ENCODE measurements at regions not wholly inside any gene's neighbourhood (a gene's known extent, or its start where the extent isn't known, plus 50 kb on each side); places are given as distances from the start of the nearest gene placed in this dataset.

GRCh38 chr4:16450724-16451123, 224.5 kb upstream of the TAPT1 start:
- no peak overlapping the region for H3K4me3 Mint-ChIP-seq
- DNase-seq (no peak), ATAC-seq (no peak)
- no peaks in the 10 kb centered on the region for H3K4me1 Mint-ChIP-seq (ENCODE audit: low read depth)
- H3K36me3 Mint-ChIP-seq (ENCODE audit: low read depth) = no peaks in the 10 kb centered on the region
- no peak overlapping the region for H3K27ac Mint-ChIP-seq
- ChIA-PET CTCF (no interaction called here), POLR2A (no interaction called here)
- no peaks in the 10 kb centered on the region for H3K9me3 Mint-ChIP-seq (ENCODE audit: insufficient read depth)
- H3K27me3 Mint-ChIP-seq (ENCODE audit: low read depth) = peaks cover 4% of the 10 kb centered on the region

GRCh38 chr4:16450031-16450430, 223.8 kb upstream of the TAPT1 start:
- no peak for DNase-seq
- H3K4me1 Mint-ChIP-seq (ENCODE audit: low read depth) = no peaks in the 10 kb centered on the region
- H3K27ac Mint-ChIP-seq = no peak overlapping the region
- peaks cover 4% of the 10 kb centered on the region for H3K27me3 Mint-ChIP-seq (ENCODE audit: low read depth)
- no peak overlapping the region for H3K4me3 Mint-ChIP-seq
- POLR2A ChIA-PET = no interaction called here
- no peaks in the 10 kb centered on the region for H3K9me3 Mint-ChIP-seq (ENCODE audit: insufficient read depth)
- no peak for ATAC-seq
- CTCF ChIA-PET = no interaction called here
- H3K36me3 Mint-ChIP-seq (ENCODE audit: low read depth) = no peaks in the 10 kb centered on the region

- Mint-ChIP-seq H3K27me3 (ENCODE audit: low read depth) (peaks cover 4% of the 10 kb centered on the region), H3K9me3 (ENCODE audit: insufficient read depth) (no peaks in the 10 kb centered on the region), H3K4me1 (ENCODE audit: low read depth) (no peaks in the 10 kb centered on the region), H3K27ac (no peak overlapping the region), H3K4me3 (no peak overlapping the region), H3K36me3 (ENCODE audit: low read depth) (no peaks in the 10 kb centered on the region)
- ATAC-seq (no peak), DNase-seq (no peak)
- ChIA-PET POLR2A (no interaction called here), CTCF (no interaction called here)
These were observed 223.1 kb upstream of the TAPT1 start for GRCh38 chr4:16449406-16449805.

DNA sequence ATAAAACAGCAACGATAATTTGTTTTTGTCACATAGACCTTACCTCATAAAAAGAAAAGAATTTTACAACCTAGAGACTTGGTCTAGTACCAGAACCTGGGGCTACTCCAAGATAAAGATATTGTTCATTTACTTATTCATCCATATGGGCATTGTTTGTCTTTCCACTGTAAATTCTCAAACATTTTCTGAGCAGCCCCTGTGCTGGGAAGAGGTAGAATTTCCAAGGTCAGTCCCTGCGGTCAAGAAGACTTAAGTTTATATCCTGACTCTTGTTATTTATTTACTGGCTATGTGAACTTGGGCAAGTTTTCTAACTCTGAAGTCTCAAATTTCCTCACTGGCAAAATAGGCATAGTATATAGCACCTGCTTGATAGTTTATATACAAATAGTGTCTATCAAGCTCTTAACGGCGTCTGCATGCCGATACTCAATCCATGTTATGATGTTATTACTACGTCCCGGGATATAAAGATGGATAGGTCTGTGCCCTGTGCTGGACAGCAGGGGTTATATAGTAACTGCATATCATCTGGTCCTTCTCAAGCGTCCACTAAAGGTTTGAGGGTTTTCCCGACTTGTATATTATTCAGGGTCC, 222.1 kb upstream of the TAPT1 start:
- ChIA-PET POLR2A (no interaction called here), CTCF (no interaction called here)
- Mint-ChIP-seq H3K27ac (no peak overlapping the region), H3K4me1 (ENCODE audit: low read depth) (no peaks in the 10 kb centered on the region), H3K9me3 (ENCODE audit: insufficient read depth) (no peaks in the 10 kb centered on the region), H3K36me3 (ENCODE audit: low read depth) (no peaks in the 10 kb centered on the region), H3K4me3 (no peak overlapping the region), H3K27me3 (ENCODE audit: low read depth) (peaks cover 4% of the 10 kb centered on the region)
- DNase-seq = no peak
- ATAC-seq = no peak

DNA sequence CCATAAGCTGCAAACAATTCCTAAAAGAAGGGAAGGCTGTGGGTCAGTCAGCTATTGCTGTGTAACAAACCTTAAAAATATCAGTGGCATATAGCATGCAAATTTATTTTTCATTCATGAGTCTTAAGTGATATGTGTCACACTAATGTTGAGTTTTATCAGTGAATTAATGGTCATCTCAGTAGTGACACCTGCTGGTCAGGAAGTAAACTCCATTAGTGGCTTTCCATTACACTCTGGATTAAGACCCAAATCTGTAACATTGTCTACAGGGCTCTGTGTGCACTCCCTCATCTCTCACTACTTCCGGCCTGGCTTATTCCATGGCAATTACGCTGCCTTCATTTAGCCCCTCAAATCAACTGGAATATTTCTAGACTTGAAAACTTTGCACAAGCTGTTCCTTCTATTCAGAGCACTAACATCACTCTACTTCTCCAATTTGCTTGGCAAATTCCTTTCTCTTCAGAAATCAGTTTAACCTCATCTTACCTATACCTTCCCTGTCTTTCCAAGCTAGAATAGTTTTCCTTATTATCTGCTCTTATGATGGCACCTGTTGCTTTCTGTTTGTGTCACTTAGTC, 217.3 kb upstream of the TAPT1 start:
- peaks cover 4% of the 10 kb centered on the region for H3K27me3 Mint-ChIP-seq (ENCODE audit: low read depth)
- peak; percentile 42 for ATAC-seq

DNA sequence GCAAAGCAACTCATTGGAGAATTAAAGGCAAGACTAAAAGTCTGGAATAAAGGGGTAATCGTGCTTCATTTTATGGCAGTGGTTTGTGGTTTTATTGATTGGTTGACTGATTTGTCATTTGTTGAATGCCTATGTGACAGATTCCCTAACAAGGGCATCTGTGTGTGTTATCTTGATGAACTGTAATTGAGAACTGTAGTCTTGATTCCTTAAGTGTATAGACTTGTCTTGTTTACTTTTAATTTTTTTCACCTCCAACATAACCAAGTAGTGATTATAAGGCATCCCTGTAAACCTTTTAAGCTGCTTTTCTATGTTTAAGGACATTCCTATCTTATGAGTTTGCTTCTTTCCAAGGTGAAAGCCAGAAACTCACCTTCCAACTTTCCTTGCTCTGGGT, 216.0 kb upstream of the TAPT1 start:
- Mint-ChIP-seq H3K4me3 (no peak overlapping the region), H3K36me3 (ENCODE audit: low read depth) (no peaks in the 10 kb centered on the region), H3K27ac (no peak overlapping the region), H3K27me3 (ENCODE audit: low read depth) (peaks cover 4% of the 10 kb centered on the region), H3K9me3 (ENCODE audit: insufficient read depth) (no peaks in the 10 kb centered on the region), H3K4me1 (ENCODE audit: low read depth) (no peaks in the 10 kb centered on the region)
- ChIA-PET CTCF (interaction anchor here (1.1 kb wide), 1 partner anchor 83 kb away, joined by 3 read pairs; no protein-coding TSS in a partner anchor), POLR2A (interaction anchor here (0.6 kb wide), 1 partner anchor 298 kb away, joined by 3 read pairs; no protein-coding TSS in a partner anchor)
- DNase-seq = no peak
- ATAC-seq = no peak

More for the DNA sequence above, 217.3 kb upstream of the TAPT1 start:
- Mint-ChIP-seq H3K9me3 (ENCODE audit: insufficient read depth) (no peaks in the 10 kb centered on the region), H3K27ac (no peak overlapping the region), H3K4me1 (ENCODE audit: low read depth) (no peaks in the 10 kb centered on the region), H3K4me3 (no peak overlapping the region), H3K36me3 (ENCODE audit: low read depth) (no peaks in the 10 kb centered on the region)
- ChIA-PET POLR2A (no interaction called here), CTCF (interaction anchor here (1.1 kb wide), 1 partner anchor 81 kb away, joined by 3 read pairs; no protein-coding TSS in a partner anchor)
- no peak for DNase-seq

DNA sequence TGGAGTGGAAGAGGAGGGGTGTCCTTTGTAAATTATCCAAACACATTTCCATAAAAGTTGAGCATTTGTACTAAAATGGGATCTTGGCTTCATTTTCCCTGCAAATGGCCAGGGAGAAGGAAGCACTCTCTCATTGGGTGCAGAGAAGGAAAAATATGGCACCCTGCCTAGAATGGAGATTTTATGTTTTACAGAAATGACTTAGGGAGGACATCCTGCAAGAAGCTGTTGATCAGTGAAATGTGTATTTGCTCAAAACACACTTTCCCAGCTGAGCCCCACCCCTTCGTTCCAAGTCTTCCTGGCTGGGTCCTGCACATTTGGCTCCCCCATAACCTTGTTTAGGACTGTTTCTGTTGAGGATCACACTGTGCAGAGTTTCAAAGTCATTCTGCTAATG, 213.5 kb upstream of the TAPT1 start:
- Mint-ChIP-seq H3K27ac (no peak overlapping the region), H3K9me3 (ENCODE audit: insufficient read depth) (no peaks in the 10 kb centered on the region), H3K27me3 (ENCODE audit: low read depth) (no peaks in the 10 kb centered on the region), H3K36me3 (ENCODE audit: low read depth) (no peaks in the 10 kb centered on the region), H3K4me1 (ENCODE audit: low read depth) (no peaks in the 10 kb centered on the region), H3K4me3 (no peak overlapping the region)
- DNase-seq = no peak
- POLR2A ChIA-PET = no interaction called here
- no peak for ATAC-seq
- CTCF ChIA-PET = no interaction called here

DNA sequence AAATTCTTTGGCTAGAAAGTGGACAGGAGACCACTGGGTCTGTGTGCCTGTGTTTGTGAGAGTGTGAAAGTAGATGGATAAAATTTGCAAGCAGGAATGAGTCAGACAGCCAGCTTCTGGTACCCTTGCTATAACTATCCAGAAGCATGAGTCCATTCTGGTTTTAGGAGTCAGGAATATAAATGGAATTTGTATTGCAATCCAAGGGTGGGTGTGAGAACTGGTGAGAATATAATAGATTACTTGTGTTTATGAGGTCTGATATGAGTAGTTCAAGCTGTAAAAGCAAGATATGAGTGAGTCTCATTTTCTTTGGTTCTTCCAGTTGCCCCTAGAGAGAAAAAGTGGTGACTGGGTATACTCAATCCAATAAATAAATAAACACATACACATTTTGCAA, 212.7 kb upstream of the TAPT1 start:
- no peaks in the 10 kb centered on the region for H3K27me3 Mint-ChIP-seq (ENCODE audit: low read depth)
- ATAC-seq = no peak
- H3K27ac Mint-ChIP-seq = no peak overlapping the region
- no peaks in the 10 kb centered on the region for H3K4me1 Mint-ChIP-seq (ENCODE audit: low read depth)
- no peaks in the 10 kb centered on the region for H3K36me3 Mint-ChIP-seq (ENCODE audit: low read depth)
- ChIA-PET CTCF (no interaction called here), POLR2A (no interaction called here)
- H3K9me3 Mint-ChIP-seq (ENCODE audit: insufficient read depth) = no peaks in the 10 kb centered on the region
- DNase-seq = no peak
- no peak overlapping the region for H3K4me3 Mint-ChIP-seq

DNA sequence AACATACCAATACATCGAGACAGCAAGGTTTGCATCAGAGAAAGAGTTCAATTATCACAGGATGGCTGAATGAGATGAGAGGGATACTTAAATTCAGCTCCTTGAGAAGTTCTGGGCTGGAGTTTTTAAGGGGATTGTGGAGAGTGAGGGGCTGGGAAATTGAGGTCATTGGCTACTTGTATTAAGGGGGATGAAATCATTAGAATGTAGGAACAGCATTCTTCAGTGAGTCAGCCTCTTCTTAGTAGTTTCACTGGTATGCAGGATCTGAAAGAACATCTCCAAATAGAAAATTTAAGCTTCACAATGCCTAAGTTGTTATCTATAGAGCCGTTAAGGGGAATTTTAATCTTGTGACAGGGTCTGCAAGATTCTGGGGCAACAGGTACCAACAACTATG, 211.6 kb upstream of the TAPT1 start:
- ChIA-PET CTCF (no interaction called here), POLR2A (no interaction called here)
- DNase-seq = no peak
- H3K4me3 Mint-ChIP-seq = no peak overlapping the region
- no peak overlapping the region for H3K27ac Mint-ChIP-seq
- no peaks in the 10 kb centered on the region for H3K9me3 Mint-ChIP-seq (ENCODE audit: insufficient read depth)
- H3K36me3 Mint-ChIP-seq (ENCODE audit: low read depth) = no peaks in the 10 kb centered on the region
- H3K27me3 Mint-ChIP-seq (ENCODE audit: low read depth) = no peaks in the 10 kb centered on the region
- H3K4me1 Mint-ChIP-seq (ENCODE audit: low read depth) = no peaks in the 10 kb centered on the region
- ATAC-seq = no peak

- Mint-ChIP-seq H3K9me3 (ENCODE audit: insufficient read depth) (no peaks in the 10 kb centered on the region), H3K36me3 (ENCODE audit: low read depth) (no peaks in the 10 kb centered on the region), H3K4me3 (no peak overlapping the region), H3K27me3 (ENCODE audit: low read depth) (no peaks in the 10 kb centered on the region), H3K4me1 (ENCODE audit: low read depth) (no peaks in the 10 kb centered on the region), H3K27ac (no peak overlapping the region)
- ChIA-PET POLR2A (no interaction called here), CTCF (no interaction called here)
- DNase-seq (no peak), ATAC-seq (no peak)
These were observed 205.6 kb upstream of the TAPT1 start for GRCh38 chr4:16431866-16432265.

DNA sequence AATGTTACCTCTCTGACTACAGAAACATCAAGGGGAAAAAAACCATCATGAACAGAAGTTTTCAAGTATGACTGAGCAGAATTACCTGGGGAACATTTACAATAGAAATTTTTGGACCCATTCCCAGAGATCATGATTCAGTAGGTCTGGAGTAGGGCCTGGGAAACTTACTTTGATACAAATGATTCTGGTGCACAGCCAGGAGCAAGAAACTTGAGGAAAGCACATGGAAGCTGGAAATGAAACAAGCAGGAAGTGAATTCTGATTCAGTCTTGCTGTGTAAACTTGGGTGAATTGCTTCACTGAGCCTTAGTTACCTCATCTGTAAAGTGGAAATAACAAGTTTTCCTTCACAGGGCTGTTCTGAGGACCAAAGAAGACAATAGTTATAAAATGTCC, 192.5 kb upstream of the TAPT1 start:
- Mint-ChIP-seq H3K4me3 (no peak overlapping the region), H3K27me3 (ENCODE audit: low read depth) (no peaks in the 10 kb centered on the region), H3K9me3 (ENCODE audit: insufficient read depth) (peaks cover 8% of the 10 kb centered on the region), H3K27ac (no peak overlapping the region), H3K36me3 (ENCODE audit: low read depth) (no peaks in the 10 kb centered on the region), H3K4me1 (ENCODE audit: low read depth) (no peaks in the 10 kb centered on the region)
- POLR2A ChIA-PET = no interaction called here
- DNase-seq (no peak), ATAC-seq (no peak)
- CTCF ChIA-PET = no interaction called here

DNA sequence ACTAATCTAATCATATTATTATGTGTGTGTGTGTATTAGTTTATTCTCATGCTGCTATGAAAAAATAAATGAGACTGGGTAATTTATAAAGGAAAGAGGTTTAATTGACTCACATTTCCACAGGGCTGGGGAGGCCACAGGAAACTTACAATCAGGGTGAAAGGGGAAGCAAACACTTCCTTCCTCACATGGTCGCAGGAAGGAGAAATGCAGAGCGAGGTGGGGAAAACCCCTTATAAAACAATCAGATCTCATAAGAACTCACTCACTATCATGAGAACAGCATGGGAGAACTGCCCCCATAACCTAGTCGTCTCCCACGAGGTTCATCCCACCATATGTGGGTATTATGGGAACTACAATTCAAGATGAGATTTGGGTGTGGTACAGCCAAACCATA, 190.9 kb upstream of the TAPT1 start:
- no peaks in the 10 kb centered on the region for H3K27me3 Mint-ChIP-seq (ENCODE audit: low read depth)
- H3K4me1 Mint-ChIP-seq (ENCODE audit: low read depth) = no peaks in the 10 kb centered on the region
- H3K4me3 Mint-ChIP-seq = no peak overlapping the region
- no peak overlapping the region for H3K27ac Mint-ChIP-seq
- no peaks in the 10 kb centered on the region for H3K36me3 Mint-ChIP-seq (ENCODE audit: low read depth)
- ChIA-PET CTCF (no interaction called here), POLR2A (no interaction called here)
- ATAC-seq = no peak
- no peak for DNase-seq
- peaks cover 8% of the 10 kb centered on the region for H3K9me3 Mint-ChIP-seq (ENCODE audit: insufficient read depth)

DNA sequence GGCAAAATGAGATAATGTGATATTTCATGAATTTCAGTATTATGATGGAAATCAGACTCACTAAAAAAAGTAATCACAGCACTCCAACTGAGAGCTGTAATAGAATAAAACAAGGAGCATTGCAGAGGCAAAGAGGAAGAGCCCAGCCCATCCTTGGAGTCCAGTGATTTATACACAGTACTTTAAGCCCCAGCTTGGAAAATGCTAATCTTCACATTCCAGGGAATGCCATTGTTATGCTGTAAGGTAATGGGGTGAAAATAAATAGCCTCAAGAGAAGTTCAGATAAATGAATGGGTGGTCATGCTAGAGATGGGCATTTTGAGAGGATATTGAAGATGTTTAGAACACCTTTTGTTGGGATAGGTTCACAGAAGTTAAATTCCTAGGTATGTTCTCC, 190.3 kb upstream of the TAPT1 start:
- no peak overlapping the region for H3K27ac Mint-ChIP-seq
- no peaks in the 10 kb centered on the region for H3K27me3 Mint-ChIP-seq (ENCODE audit: low read depth)
- ATAC-seq = no peak
- ChIA-PET CTCF (no interaction called here), POLR2A (no interaction called here)
- no peak for DNase-seq
- H3K36me3 Mint-ChIP-seq (ENCODE audit: low read depth) = no peaks in the 10 kb centered on the region
- H3K9me3 Mint-ChIP-seq (ENCODE audit: insufficient read depth) = peaks cover 8% of the 10 kb centered on the region
- H3K4me3 Mint-ChIP-seq = no peak overlapping the region
- no peaks in the 10 kb centered on the region for H3K4me1 Mint-ChIP-seq (ENCODE audit: low read depth)

All from activated CD8-positive, alpha-beta T cell treated with anti-CD3 and anti-CD28 coated beads, Interleukin-2, amount 10 ng/mL, durations not matched to agents 7 days and 5 days (primary cell).